GM12874 (cell line): ENCODE measurements at regions not wholly inside any gene's neighbourhood (a gene's known extent, or its start where the extent isn't known, plus 50 kb on each side); places are given as distances from the start of the nearest gene placed in this dataset.

ENCODE experiments used
- TF ChIP-seq, protein P1 (sequence below): IDR thresholded peaks from 2 replicates; pipeline ENCODE4 v1.5.1; 2011; ENCODE audit warnings: low read depth, mild to moderate bottlenecking, control low read depth, low read length, moderate library complexity; ENCODE audit not compliant: insufficient read depth

DNA sequence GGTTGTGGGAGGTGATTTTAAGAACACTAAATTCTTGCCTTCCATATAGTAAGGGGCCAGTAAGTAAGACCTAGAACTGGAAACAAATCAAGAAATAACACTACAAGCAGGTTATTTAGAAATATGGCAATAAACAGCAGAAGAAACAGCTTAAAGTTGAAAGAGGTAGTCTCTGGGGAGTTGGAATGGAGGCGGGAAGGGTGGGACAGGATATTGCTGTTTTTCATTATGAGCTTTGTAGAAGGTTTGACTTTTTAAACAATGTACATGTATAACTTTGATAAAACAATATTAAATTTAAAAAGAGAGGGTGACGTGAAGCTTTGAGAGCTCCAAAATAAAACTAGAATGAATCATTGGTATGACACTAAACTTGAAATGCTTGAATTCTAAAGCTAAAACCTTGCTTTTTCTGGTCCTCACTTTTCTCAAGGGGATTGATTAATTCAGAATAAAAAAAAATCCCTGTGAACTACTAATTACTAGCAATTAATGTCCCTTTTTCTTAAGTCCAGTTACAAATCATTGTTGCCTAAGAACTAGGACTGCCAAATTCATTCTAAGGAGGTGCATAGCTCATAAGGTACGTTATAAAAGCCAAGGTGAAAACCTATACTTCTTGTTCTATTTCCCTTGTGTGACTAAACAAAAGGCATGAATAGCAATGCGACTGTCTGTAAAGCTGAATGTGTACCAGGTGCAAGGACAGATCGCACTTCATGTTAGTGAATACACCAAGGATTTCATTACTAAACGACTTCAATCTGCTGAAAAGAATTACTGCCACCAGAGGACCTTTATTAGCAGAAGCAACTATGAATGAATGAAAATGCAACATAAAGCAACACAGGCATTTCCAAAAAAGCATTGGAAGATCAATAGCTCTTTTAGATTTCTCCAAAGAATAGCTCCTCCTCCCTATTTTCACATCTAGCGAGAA is 177.5 kb downstream of the RBM43 start:
- TF ChIP-seq, protein P1, sequence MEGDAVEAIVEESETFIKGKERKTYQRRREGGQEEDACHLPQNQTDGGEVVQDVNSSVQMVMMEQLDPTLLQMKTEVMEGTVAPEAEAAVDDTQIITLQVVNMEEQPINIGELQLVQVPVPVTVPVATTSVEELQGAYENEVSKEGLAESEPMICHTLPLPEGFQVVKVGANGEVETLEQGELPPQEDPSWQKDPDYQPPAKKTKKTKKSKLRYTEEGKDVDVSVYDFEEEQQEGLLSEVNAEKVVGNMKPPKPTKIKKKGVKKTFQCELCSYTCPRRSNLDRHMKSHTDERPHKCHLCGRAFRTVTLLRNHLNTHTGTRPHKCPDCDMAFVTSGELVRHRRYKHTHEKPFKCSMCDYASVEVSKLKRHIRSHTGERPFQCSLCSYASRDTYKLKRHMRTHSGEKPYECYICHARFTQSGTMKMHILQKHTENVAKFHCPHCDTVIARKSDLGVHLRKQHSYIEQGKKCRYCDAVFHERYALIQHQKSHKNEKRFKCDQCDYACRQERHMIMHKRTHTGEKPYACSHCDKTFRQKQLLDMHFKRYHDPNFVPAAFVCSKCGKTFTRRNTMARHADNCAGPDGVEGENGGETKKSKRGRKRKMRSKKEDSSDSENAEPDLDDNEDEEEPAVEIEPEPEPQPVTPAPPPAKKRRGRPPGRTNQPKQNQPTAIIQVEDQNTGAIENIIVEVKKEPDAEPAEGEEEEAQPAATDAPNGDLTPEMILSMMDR = no peak

DNA sequence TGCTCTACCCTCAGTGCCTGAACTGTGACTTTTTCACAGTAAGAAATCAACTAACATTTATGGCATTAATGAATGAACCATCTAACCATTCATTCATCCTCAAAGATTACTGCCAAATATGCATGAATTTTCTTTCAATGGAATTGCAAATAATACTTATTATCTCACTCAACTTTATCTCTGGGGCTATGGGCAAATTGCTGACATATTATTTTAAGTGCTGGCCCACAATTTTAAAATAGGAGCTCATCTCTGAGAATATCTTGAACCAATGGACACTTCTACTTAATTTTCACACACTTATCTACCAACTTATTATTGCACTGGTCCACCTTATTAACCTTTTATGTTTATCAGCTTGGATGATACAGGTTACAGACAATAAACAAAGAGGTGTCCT is 182.8 kb downstream of the RBM43 start:
- TF ChIP-seq, protein P1 = no peak

DNA sequence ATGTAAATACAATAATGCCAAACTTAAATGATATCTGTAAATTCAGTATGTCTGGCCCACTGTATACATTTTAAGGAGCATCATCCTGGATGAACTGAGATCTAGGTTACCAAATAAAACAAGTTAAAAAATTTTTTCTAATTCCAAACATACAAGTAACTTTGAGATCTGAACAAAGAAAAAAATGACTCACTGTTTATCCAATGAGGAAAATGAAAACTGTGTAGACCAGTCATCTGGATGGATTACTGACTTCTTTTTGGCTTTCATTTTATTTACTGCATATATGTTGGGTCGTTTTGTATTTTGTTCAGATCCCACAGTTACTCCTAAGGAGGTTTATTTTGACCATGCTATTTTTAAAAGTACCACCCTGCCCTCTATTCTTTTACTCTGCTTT is 189.8 kb downstream of the RBM43 start:
- TF ChIP-seq, protein P1 = no peak

DNA sequence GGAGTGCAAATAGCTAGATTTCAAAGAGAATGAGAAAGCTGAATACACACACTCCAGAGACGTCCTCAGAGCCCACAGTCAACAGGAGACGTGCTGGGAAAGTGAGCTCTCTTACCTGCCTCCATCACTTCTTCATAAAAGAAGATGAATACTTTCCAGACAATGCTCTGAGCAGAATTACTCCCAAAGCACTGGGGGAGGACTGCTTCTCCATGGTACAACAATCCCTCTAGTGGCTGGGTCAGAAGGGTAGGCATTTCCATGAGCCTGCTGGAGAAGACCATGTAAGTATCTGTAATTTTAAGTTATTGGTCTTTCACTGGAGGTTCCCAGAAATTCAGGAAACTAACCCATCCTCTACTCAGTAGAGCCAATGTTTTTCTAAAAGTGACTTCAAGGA is 190.3 kb downstream of the RBM43 start:
- TF ChIP-seq, protein P1 = no peak

DNA sequence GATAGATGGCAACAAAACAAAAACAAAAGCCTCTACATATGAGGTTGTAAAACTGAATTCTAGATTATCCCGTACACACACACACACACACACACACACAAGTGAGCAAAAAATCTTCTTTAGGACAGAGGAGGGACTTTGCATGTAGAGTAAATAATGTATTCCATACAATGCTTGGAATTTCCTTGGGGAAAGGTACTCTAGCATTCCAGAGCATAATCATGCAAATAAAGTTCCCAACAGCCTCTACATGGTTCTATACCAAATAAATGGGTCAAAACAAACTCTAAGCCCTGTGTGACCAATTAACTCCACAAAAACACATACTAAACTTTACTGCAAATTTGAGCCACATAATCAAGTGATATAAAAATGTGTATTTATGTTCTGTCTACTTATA is 191.4 kb downstream of the RBM43 start:
- TF ChIP-seq, protein P1 = no peak

DNA sequence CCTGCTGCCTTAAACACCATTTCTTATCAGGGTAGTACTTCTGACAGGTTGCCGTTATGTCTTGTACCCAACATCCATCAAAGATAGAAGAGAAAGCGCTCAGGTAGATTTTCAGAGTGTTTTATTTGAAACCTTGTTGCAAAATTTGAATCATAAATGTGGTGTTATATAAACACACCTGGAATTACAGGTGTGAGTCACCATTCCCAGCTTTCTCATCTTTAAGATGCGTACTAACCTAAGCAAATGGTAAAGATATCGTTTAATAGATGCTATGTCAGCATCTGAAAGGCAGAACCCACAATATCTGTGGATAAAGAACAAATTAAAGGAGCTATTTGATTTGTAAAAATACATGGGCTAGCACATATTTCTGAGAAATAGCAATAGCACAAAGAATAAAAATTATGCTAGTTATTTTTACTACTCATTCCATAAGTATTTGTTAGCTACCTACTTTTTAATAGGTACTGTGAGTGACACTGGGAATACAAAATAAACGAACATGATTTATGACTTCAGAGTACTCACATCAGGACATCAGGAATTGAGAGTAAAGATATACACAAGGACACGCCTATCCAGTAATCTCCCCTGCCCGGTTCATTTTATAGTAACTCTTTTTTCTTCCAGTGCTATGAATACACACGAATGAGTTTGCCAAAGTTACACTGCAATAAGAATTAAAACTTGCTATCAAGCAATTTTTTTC is 193.8 kb downstream of the RBM43 start:
- TF ChIP-seq, protein P1 = no peak

DNA sequence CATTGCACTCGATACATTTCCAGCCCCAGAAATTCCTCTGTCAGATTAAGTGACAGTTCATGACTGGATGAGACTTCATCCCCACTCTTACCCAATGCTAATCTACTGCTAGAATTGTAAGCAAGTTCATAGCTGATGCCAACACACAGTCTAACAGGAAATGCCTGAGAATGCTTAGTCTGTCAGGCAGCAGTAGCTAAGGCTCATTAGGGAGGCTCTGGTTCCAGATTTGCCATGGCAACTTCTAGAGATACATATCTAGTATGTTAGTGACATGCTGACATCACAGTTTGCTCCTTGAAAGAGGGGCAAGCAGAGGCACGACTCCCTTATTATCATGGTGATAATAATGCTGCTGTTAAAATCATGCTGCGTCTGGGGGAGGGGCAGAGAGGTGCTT is 198.4 kb downstream of the RBM43 start:
- TF ChIP-seq, protein P1 = no peak
